ENCODE measurements at regions not wholly inside any gene's neighbourhood (a gene's known extent, or its start where the extent isn't known, plus 50 kb on each side); places are given as distances from the start of the nearest gene placed in this dataset.

DNA sequence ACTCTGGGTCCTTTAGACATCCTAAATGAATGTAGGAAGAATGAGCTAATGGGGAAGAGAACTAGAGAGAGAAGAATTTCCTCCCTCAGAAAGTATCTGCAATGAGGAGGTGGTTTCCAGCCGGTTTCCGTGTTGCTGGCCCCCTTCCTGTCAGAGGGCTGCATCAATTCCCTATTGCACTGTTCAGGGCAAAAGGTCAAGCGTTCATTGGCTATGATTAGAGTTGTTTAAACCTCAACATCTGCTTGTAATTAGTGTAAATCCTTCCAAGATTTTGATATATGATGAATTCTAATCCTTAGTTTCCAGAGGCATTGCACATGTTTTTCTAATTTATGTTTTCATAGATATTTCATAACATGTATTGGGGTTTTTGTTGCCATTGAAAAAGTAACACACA is 107.3 kb upstream of the SGCE start:
- no peak for ATAC-seq

DNA sequence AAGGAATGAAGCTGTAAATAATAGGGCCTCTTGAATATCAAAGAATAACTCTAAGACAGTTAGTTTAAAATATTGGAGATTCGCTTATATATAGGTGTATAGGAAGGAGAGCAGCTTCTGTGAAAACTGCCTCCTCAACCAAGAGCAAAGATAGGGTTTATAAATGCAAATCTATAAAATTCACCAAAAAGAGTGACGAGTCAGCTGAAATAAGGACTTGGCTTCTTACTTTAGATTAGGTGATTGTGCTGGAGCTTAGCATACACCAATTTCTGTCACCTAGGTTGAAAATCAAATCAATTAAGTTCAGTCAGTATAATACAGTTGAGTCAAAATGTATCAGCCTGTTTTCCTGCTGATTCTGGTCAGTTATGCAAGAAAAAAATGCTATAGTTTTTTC is 113.8 kb upstream of the SGCE start:
- TF ChIP-seq POLR2A (IDR thresholded peaks at IDR 0.05) (no peak), POLR2AphosphoS5 (IDR thresholded peaks at IDR 0.05) (no peak), EP300 (IDR thresholded peaks at IDR 0.05) (no peak), CTCF (IDR thresholded peaks at IDR 0.05) (no peak)
- Histone ChIP-seq H3K36me3 (no peaks in the 10 kb centered on the region), H3K27me3 (no peaks in the 10 kb centered on the region), H3K27ac (no peak overlapping the region), H3K4me3 (no peak overlapping the region), H3K4me1 (no peaks in the 10 kb centered on the region), H3K9me3 (no peaks in the 10 kb centered on the region)
- 89 to 93% methylated on average over 2 of the region's 2 CpGs for WGBS, 2 donors (ENCODE audit: low coverage in 1 of 2)
- ATAC-seq = no peak

More for the DNA sequence above, 107.3 kb upstream of the SGCE start:
- Histone ChIP-seq H3K27me3 (no peaks in the 10 kb centered on the region), H3K27ac (no peak overlapping the region), H3K4me1 (no peaks in the 10 kb centered on the region), H3K4me3 (no peak overlapping the region), H3K9me3 (no peaks in the 10 kb centered on the region), H3K36me3 (no peaks in the 10 kb centered on the region)
- TF ChIP-seq POLR2A (IDR thresholded peaks at IDR 0.05) = no peak
- TF ChIP-seq CTCF (IDR thresholded peaks at IDR 0.05) = no peak
- TF ChIP-seq POLR2AphosphoS5 (IDR thresholded peaks at IDR 0.05) = no peak
- TF ChIP-seq EP300 (IDR thresholded peaks at IDR 0.05) = no peak
- 23 to 43% methylated on average over 3 of the region's 3 CpGs for WGBS, 2 donors (ENCODE audit: low coverage in 1 of 2)

- no peak overlapping the region for H3K4me3 ChIP-seq
- no peak for ATAC-seq
- no peak for TF ChIP-seq POLR2A (IDR thresholded peaks at IDR 0.05)
- no peak for TF ChIP-seq POLR2AphosphoS5 (IDR thresholded peaks at IDR 0.05)
- no peak for TF ChIP-seq CTCF (IDR thresholded peaks at IDR 0.05)
- no peak for TF ChIP-seq EP300 (IDR thresholded peaks at IDR 0.05)
- no peaks in the 10 kb centered on the region for H3K36me3 ChIP-seq
- H3K27me3 ChIP-seq = no peaks in the 10 kb centered on the region
- no peak overlapping the region for H3K27ac ChIP-seq
- H3K4me1 ChIP-seq = no peaks in the 10 kb centered on the region
- H3K9me3 ChIP-seq = no peaks in the 10 kb centered on the region
- WGBS, 2 donors (ENCODE audit: low coverage in 1 of 2) = 18 to 53% methylated on average over 3 of the region's 3 CpGs
These were observed 123.0 kb upstream of the SGCE start for GRCh38 chr7:94778711-94779459.

DNA sequence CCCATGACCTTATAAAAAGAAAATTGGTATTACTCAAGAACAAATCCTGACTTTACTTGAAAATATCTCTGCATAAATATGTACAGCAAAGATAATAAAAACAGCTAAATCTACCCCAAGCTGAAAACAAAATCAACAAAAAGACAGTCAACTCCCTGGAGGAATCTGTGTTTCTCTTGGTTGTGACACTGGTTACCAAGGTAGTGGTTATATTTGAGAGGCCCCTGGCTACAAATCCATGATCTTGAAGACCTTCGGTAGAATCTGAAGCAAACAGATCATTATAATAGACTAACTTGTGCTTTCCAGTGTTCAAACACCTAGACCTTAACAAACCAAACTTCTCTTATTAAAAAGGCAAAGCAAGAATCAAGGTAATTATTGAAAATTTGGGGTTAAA is 123.9 kb upstream of the SGCE start:
- ATAC-seq = no peak
- 50% methylated on average over 1 of the region's 1 CpG for whole genome bisulfite sequencing, 2 donors (ENCODE audit: low coverage in 1 of 2)
- TF ChIP-seq EP300 (IDR thresholded peaks at IDR 0.05) (no peak), POLR2AphosphoS5 (IDR thresholded peaks at IDR 0.05) (no peak), POLR2A (IDR thresholded peaks at IDR 0.05) (no peak), CTCF (IDR thresholded peaks at IDR 0.05) (no peak)
- H3K27me3 ChIP-seq = no peaks in the 10 kb centered on the region
- no peak overlapping the region for H3K4me3 ChIP-seq
- no peaks in the 10 kb centered on the region for H3K36me3 ChIP-seq
- H3K9me3 ChIP-seq = no peaks in the 10 kb centered on the region
- no peak overlapping the region for H3K27ac ChIP-seq
- H3K4me1 ChIP-seq = no peaks in the 10 kb centered on the region

GRCh38 chr7:94781236-94781635 is 125.3 kb upstream of the SGCE start:
- Histone ChIP-seq H3K4me1 (no peaks in the 10 kb centered on the region), H3K27me3 (no peaks in the 10 kb centered on the region), H3K27ac (no peak overlapping the region), H3K9me3 (peaks cover 0 to 7% (median 0%) of the 10 kb centered on the region in 3 donors), H3K36me3 (no peaks in the 10 kb centered on the region), H3K4me3 (no peak overlapping the region)
- ATAC-seq = no peak
- TF ChIP-seq POLR2A (IDR thresholded peaks at IDR 0.05) (no peak), CTCF (IDR thresholded peaks at IDR 0.05) (no peak), POLR2AphosphoS5 (IDR thresholded peaks at IDR 0.05) (no peak), EP300 (IDR thresholded peaks at IDR 0.05) (no peak)
- 83 to 93% methylated on average over 2 of the region's 2 CpGs for WGBS, 2 donors (ENCODE audit: low coverage in 1 of 2)

Data from gastroesophageal sphincter (tissue), 4 donors.